Left ventricle myocardium inferior (tissue), 1 donor: ENCODE measurements at regions not wholly inside any gene's neighbourhood (a gene's known extent, or its start where the extent isn't known, plus 50 kb on each side); places are given as distances from the start of the nearest gene placed in this dataset.

Experiments
- DNase-seq: peaks from one replicate; pipeline ENCODE4 v3.0.0-alpha.2; 2020
- H3K27ac ChIP-seq: fragments of 200-600 bp; replicated peaks from 2 replicates; pipeline ENCODE4 v1.8.0; 2021
- H3K27me3 ChIP-seq: fragments of 200-600 bp; 2 replicates; pipeline ENCODE4 v1.8.0; 2021; ENCODE audit warnings: low read depth
- H3K36me3 ChIP-seq: fragments of 200-600 bp; 2 replicates; pipeline ENCODE4 v1.8.0; 2021
- H3K4me1 ChIP-seq: fragments of 200-600 bp; 2 replicates; pipeline ENCODE4 v1.8.0; 2021
- H3K4me3 ChIP-seq: fragments of 200-600 bp; 2 replicates; pipeline ENCODE4 v1.8.0; 2021; ENCODE audit warnings: mild to moderate bottlenecking, moderate library complexity
- H3K9me3 ChIP-seq: fragments of 200-600 bp; replicated peaks from 2 replicates; pipeline ENCODE4 v1.8.0; 2021
- intact Hi-C: fragments of 100-400 bp; cut with micrococcal nuclease; formaldehyde crosslinking; loops from one replicate; pipeline ENCODE4 v1.11.0; 2022
- TF ChIP-seq, protein P1 (sequence below): fragments of 200-600 bp; IDR thresholded peaks from 2 replicates; pipeline ENCODE4 v1.8.0; 2021; ENCODE audit warnings: antibody characterized with exemption, mild to moderate bottlenecking, borderline replicate concordance
- donor health status: DM: no; HTN: yes; CAD: no; lungs with severe emphysema.

DNA sequence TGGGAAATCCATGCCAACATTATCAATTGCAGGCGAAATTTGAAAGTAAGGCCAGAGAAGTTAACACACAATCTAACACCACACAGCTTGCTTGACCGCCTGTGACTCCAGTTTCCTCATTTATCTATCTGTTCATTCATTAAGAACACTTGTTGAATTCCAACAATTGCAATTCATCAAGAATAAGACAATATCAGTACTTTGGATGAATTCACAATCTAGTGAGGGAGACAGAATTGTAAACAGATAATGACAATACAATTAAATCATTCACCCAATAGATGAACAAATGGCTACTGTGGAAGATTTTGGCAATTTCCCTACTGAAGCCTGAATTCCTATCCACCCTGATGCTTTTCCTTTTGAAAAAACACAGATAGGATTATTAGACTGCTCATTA lies 181.6 kb downstream of the TRIM36 start:
- H3K4me3 ChIP-seq: no peak overlapping the region
- no peaks in the 10 kb centered on the region for H3K4me1 ChIP-seq
- no peak overlapping the region for H3K27ac ChIP-seq
- no peaks in the 10 kb centered on the region for H3K27me3 ChIP-seq
- TF ChIP-seq, protein P1, sequence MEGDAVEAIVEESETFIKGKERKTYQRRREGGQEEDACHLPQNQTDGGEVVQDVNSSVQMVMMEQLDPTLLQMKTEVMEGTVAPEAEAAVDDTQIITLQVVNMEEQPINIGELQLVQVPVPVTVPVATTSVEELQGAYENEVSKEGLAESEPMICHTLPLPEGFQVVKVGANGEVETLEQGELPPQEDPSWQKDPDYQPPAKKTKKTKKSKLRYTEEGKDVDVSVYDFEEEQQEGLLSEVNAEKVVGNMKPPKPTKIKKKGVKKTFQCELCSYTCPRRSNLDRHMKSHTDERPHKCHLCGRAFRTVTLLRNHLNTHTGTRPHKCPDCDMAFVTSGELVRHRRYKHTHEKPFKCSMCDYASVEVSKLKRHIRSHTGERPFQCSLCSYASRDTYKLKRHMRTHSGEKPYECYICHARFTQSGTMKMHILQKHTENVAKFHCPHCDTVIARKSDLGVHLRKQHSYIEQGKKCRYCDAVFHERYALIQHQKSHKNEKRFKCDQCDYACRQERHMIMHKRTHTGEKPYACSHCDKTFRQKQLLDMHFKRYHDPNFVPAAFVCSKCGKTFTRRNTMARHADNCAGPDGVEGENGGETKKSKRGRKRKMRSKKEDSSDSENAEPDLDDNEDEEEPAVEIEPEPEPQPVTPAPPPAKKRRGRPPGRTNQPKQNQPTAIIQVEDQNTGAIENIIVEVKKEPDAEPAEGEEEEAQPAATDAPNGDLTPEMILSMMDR: no peak
- intact Hi-C loops: no loop called here
- DNase-seq: no peak
- H3K9me3 ChIP-seq: peaks cover 25% of the 10 kb centered on the region
- H3K36me3 ChIP-seq: no peaks in the 10 kb centered on the region

DNA sequence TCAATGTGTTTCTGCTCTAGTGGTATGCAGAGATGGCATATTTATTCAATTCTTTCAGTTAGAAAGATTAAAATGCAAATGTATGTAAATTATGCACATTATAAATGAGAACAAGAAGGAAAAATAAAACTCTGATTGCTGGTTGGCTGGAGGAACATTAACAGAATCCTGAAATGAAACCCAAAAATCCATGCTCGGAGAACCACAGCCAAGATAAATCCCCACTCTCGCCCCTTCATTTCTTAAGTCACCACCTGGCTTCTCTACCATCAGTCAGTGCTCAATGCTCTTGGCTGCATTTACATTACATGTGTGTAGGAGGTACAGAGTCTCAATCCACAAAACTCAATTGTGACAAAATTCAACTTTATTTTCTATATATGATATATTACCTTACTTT lies 184.9 kb downstream of the TRIM36 start:
- DNase-seq: no peak
- intact Hi-C loops: no loop called here
- no peaks in the 10 kb centered on the region for H3K4me1 ChIP-seq
- TF ChIP-seq, protein P1: no peak
- H3K4me3 ChIP-seq: no peak overlapping the region
- H3K27me3 ChIP-seq: no peaks in the 10 kb centered on the region
- H3K27ac ChIP-seq: no peak overlapping the region
- H3K9me3 ChIP-seq: peaks cover 7% of the 10 kb centered on the region
- H3K36me3 ChIP-seq: no peaks in the 10 kb centered on the region

DNA sequence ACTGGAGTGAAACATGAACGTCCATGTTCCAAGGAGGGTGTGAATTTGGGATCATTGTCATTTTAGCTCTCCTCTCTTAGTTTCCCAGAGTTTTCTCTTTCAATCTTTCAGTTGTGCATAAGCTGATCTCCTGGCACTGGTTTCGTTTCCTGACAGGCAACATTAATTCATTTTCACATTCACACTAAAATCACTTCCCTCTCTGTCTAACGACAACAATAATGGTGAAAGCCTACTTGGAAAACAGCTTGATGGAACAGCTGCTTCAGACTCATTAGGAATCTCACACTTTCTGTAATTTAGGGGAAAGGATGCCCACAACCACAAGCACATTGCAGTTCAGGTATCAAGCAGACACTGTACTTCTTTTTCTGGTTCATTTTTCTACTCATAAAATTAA lies 188.6 kb downstream of the TRIM36 start:
- no peak overlapping the region for H3K4me3 ChIP-seq
- H3K36me3 ChIP-seq: no peaks in the 10 kb centered on the region
- no peak overlapping the region for H3K27ac ChIP-seq
- H3K4me1 ChIP-seq: no peaks in the 10 kb centered on the region
- intact Hi-C loops: no loop called here
- H3K27me3 ChIP-seq: no peaks in the 10 kb centered on the region
- no peak for DNase-seq
- no peaks in the 10 kb centered on the region for H3K9me3 ChIP-seq
- TF ChIP-seq, protein P1: no peak

DNA sequence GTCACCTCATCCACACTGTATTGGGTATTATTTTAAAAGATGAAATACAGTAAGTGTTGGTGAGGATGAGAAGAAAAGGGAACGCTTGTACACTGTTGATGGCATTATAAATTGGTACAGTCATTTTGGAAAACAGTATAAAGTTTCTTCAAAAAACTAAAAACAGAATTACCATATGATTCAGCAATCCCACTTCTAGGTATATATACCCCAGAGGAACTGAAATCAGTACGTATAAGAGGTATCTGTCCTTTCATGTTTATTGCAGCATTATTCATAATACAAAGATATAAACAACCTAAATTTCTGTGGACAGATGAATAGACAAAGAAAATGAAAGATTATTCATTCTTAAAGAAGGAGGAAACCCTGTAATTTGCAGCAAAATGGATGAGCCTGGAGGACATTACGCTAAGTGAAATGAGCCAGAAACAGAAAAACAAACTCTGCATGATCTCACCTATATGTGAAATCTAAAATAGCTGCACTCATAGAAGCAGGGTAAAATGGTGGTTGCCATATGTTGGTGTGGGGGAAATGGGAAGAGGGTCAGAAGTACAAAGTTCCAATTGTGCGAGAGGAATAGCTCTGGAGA lies 191.6 kb downstream of the TRIM36 start:
- TF ChIP-seq, protein P1: no peak
- intact Hi-C loops: no loop called here

DNA sequence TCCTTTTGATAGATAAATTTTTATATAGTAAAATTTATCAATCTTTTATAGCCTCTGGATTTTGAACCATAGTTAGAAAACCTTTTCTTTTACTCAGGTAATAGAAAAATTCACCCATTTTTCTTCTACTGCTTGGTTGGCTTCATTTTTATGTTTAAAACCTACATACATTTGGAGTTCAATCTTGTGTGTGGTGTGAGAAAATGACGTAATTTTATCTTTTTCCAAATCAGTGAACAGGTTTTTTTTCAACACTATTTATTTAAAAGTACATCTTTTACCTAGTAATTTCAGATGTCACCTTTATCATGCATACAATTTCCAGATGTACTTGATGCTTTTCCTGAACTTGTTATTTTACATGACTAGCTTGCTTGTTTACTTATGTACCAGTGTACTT lies 200.2 kb downstream of the TRIM36 start:
- H3K36me3 ChIP-seq: no peaks in the 10 kb centered on the region
- no peaks in the 10 kb centered on the region for H3K4me1 ChIP-seq
- no peak for DNase-seq
- no peaks in the 10 kb centered on the region for H3K27me3 ChIP-seq
- peaks cover 15% of the 10 kb centered on the region for H3K9me3 ChIP-seq
- no peak overlapping the region for H3K4me3 ChIP-seq
- H3K27ac ChIP-seq: no peak overlapping the region
- intact Hi-C loops: no loop called here
- TF ChIP-seq, protein P1: no peak

More for the DNA sequence above, 191.6 kb downstream of the TRIM36 start:
- H3K4me1 ChIP-seq: no peaks in the 10 kb centered on the region
- H3K36me3 ChIP-seq: no peaks in the 10 kb centered on the region
- DNase-seq: no peak
- H3K27ac ChIP-seq: no peak overlapping the region
- H3K9me3 ChIP-seq: no peaks in the 10 kb centered on the region
- no peak overlapping the region for H3K4me3 ChIP-seq
- H3K27me3 ChIP-seq: no peaks in the 10 kb centered on the region
